ENCODE measurements at regions not wholly inside any gene's neighbourhood (a gene's known extent, or its start where the extent isn't known, plus 50 kb on each side); places are given as distances from the start of the nearest gene placed in this dataset.
A peak's percentile ranks its signal among the peaks of the same experiment; 100 is the strongest.

DNA sequence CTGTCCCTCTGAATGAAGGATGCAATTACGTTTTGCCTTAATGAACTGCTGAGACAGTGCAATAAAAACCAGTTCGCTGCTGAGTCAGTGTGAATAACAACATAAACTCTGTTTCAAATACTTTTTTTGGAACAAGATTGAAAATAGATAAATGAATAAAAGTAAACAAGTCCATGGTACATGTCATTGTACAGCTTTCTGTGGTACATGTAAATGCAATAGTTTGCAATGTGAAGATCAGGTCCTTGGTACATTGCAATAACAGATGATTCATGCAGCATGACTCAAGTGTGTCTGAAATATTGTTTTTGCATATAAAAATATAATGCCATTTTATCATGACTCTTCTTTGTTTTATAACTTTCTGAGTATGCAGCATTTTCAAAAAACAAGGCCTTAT, 193.4 kb upstream of the PACRGL start:
- DNase-seq (ENCODE audit: low read depth, low spot score) (peak; percentile 83), FAIRE-seq (peak; percentile 95)
- no peaks in the 10 kb centered on the region for H4K20me1 ChIP-seq (replicated peaks; ENCODE audit: control insufficient read depth, extremely low read depth, insufficient read depth, low read length)
- dilution Hi-C loops (cut with MboI; ENCODE audit: extremely low pct_ligation_motif_present, low sequenced_read_pairs) (no loop called here), intact Hi-C loops (cut with micrococcal nuclease) (no loop called here)
- H3K4me1 ChIP-seq (ENCODE audit: control insufficient read depth, extremely low read depth, insufficient read depth, low read length) = peaks cover 20% of the 10 kb centered on the region
- TF ChIP-seq FOS (IDR thresholded peaks at IDR 0.05; ENCODE audit: borderline replicate concordance, insufficient read depth, low read length) (peak; percentile 96), JUN (IDR thresholded peaks at IDR 0.05; ENCODE audit: borderline replicate concordance, insufficient read depth, insufficient read length, low read depth) (peak; percentile 70), GATA2 (IDR thresholded peaks at IDR 0.05; ENCODE audit: insufficient read depth, insufficient read length, low read depth, low read length) (peak; percentile 90)
- TF ChIP-seq, protein P1, sequence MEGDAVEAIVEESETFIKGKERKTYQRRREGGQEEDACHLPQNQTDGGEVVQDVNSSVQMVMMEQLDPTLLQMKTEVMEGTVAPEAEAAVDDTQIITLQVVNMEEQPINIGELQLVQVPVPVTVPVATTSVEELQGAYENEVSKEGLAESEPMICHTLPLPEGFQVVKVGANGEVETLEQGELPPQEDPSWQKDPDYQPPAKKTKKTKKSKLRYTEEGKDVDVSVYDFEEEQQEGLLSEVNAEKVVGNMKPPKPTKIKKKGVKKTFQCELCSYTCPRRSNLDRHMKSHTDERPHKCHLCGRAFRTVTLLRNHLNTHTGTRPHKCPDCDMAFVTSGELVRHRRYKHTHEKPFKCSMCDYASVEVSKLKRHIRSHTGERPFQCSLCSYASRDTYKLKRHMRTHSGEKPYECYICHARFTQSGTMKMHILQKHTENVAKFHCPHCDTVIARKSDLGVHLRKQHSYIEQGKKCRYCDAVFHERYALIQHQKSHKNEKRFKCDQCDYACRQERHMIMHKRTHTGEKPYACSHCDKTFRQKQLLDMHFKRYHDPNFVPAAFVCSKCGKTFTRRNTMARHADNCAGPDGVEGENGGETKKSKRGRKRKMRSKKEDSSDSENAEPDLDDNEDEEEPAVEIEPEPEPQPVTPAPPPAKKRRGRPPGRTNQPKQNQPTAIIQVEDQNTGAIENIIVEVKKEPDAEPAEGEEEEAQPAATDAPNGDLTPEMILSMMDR (IDR thresholded peaks at IDR 0.05; ENCODE audit: extremely low read depth in 1 of 2, insufficient read depth in 1 of 2, low read depth in 1 of 2, low read length in 2 of 2) = no peak
- TF ChIP-seq, protein P2, sequence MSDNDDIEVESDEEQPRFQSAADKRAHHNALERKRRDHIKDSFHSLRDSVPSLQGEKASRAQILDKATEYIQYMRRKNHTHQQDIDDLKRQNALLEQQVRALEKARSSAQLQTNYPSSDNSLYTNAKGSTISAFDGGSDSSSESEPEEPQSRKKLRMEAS (IDR thresholded peaks at IDR 0.05; ENCODE audit: insufficient read depth, insufficient read length) = no peak
- no peaks in the 10 kb centered on the region for H3K9me1 ChIP-seq (replicated peaks; ENCODE audit: control insufficient read depth, extremely low read depth, insufficient read depth, low read length)
- no TSS peak for BruUV-seq (replicated peaks)
- ChIA-PET POLR2A (no interaction called here), CTCF (interaction anchor here (1.2 to 1.6 kb wide), 2 partner anchors 16 to 22 kb away, joined by 3 to 9 read pairs; no protein-coding TSS in a partner anchor)
- peak overlapping the region; percentile 34 for H3K4me2 ChIP-seq (ENCODE audit: insufficient read depth, low read length)
- H3K27ac ChIP-seq (ENCODE audit: insufficient read depth, low read depth, low read length) = peak overlapping the region; percentile 28
- H3K9ac ChIP-seq (replicated peaks; ENCODE audit: extremely low read depth, insufficient read depth, low read length) = no peak overlapping the region
- no peaks in the 10 kb centered on the region for H3K27me3 ChIP-seq (ENCODE audit: control insufficient read depth in 2 of 2, insufficient read depth in 2 of 2, low read length in 2 of 2)
- no peak overlapping the region for H3K4me3 ChIP-seq (replicated peaks in 1 of 3; ENCODE audit: insufficient read depth in 1 of 3, low read depth in 1 of 3, low read length in 3 of 3)
- H3K9me3 ChIP-seq (replicated peaks; ENCODE audit: control insufficient read depth, insufficient read depth, low read length) = no peaks in the 10 kb centered on the region
- no peaks in the 10 kb centered on the region for H3K36me3 ChIP-seq (ENCODE audit: control insufficient read depth in 2 of 2, extremely low read depth in 1 of 2, insufficient read depth in 2 of 2, low read length in 2 of 2)
- H2AFZ ChIP-seq (ENCODE audit: low read depth, low read length) = no peak overlapping the region
- H3K79me2 ChIP-seq (ENCODE audit: control insufficient read depth, insufficient read depth, low read length) = no peaks in the 10 kb centered on the region

DNA sequence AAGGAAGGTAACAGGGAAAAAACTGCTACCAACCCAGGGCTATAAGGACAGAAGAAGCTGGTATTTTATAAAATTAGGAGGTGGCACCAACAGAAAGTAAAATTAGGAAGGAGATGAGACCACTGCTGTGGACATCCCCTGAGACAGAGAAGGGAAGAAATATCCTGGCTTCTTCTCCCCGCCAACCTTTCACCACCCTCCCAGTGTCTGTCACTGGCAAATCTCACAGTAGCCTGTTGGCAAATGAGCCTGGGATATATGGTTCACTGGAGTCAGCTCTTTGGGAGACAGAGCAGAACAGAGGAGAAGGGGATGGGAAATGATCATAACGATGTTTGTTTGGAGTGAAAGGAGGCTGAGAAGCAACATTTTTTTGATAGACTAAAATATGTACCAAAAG, 190.9 kb upstream of the PACRGL start:
- Histone ChIP-seq H3K4me2 (ENCODE audit: insufficient read depth, low read length) (no peak overlapping the region), H4K20me1 (replicated peaks; ENCODE audit: control insufficient read depth, extremely low read depth, insufficient read depth, low read length) (no peaks in the 10 kb centered on the region), H3K9me3 (replicated peaks; ENCODE audit: control insufficient read depth, insufficient read depth, low read length) (no peaks in the 10 kb centered on the region), H3K9me1 (replicated peaks; ENCODE audit: control insufficient read depth, extremely low read depth, insufficient read depth, low read length) (no peaks in the 10 kb centered on the region), H2AFZ (ENCODE audit: low read depth, low read length) (no peak overlapping the region), H3K4me3 (replicated peaks in 1 of 3; ENCODE audit: insufficient read depth in 1 of 3, low read depth in 1 of 3, low read length in 3 of 3) (no peak overlapping the region), H3K79me2 (ENCODE audit: control insufficient read depth, insufficient read depth, low read length) (no peaks in the 10 kb centered on the region), H3K27ac (ENCODE audit: insufficient read depth, low read depth, low read length) (no peak overlapping the region), H3K9ac (replicated peaks; ENCODE audit: extremely low read depth, insufficient read depth, low read length) (no peak overlapping the region), H3K4me1 (ENCODE audit: control insufficient read depth, extremely low read depth, insufficient read depth, low read length) (peaks cover 27% of the 10 kb centered on the region), H3K27me3 (ENCODE audit: control insufficient read depth in 2 of 2, insufficient read depth in 2 of 2, low read length in 2 of 2) (no peaks in the 10 kb centered on the region), H3K36me3 (ENCODE audit: control insufficient read depth in 2 of 2, extremely low read depth in 1 of 2, insufficient read depth in 2 of 2, low read length in 2 of 2) (no peaks in the 10 kb centered on the region)
- no TSS peak for BruUV-seq (replicated peaks)
- ChIA-PET POLR2A (no interaction called here), CTCF (interaction anchor here (2.5 kb wide), 1 partner anchor 64 kb away, joined by 6 read pairs; no protein-coding TSS in a partner anchor)
- DNase-seq (ENCODE audit: low read depth, low spot score) (no peak), FAIRE-seq (no peak)
- TF ChIP-seq POLR2A (IDR thresholded peaks at IDR 0.05; ENCODE audit: low read depth, low read length) (no peak), EZH2 (IDR thresholded peaks at IDR 0.05; ENCODE audit: borderline replicate concordance, low read depth, low read length, severe bottlenecking) (no peak), FOS (IDR thresholded peaks at IDR 0.05; ENCODE audit: borderline replicate concordance, insufficient read depth, low read length) (no peak), JUN (IDR thresholded peaks at IDR 0.05; ENCODE audit: borderline replicate concordance, insufficient read depth, insufficient read length, low read depth) (no peak), GATA2 (IDR thresholded peaks at IDR 0.05; ENCODE audit: insufficient read depth, insufficient read length, low read depth, low read length) (no peak), MYC (IDR thresholded peaks at IDR 0.05; ENCODE audit: low read depth, low read length) (no peak), POLR2AphosphoS5 (IDR thresholded peaks at IDR 0.05; ENCODE audit: insufficient read depth, low read depth, low read length) (no peak)
- TF ChIP-seq, protein P2 (IDR thresholded peaks at IDR 0.05; ENCODE audit: insufficient read depth, insufficient read length) = no peak
- TF ChIP-seq, protein P1 (IDR thresholded peaks at IDR 0.05; ENCODE audit: extremely low read depth in 1 of 2, insufficient read depth in 1 of 2, low read depth in 1 of 2, low read length in 2 of 2) = no peak
- dilution Hi-C loops (cut with MboI; ENCODE audit: extremely low pct_ligation_motif_present, low sequenced_read_pairs) (no loop called here), intact Hi-C loops (cut with micrococcal nuclease) (no loop called here)

All from endothelial cell of umbilical vein (primary cell).